ENCODE measurements at regions not wholly inside any gene's neighbourhood (a gene's known extent, or its start where the extent isn't known, plus 50 kb on each side); places are given as distances from the start of the nearest gene placed in this dataset.

DNA sequence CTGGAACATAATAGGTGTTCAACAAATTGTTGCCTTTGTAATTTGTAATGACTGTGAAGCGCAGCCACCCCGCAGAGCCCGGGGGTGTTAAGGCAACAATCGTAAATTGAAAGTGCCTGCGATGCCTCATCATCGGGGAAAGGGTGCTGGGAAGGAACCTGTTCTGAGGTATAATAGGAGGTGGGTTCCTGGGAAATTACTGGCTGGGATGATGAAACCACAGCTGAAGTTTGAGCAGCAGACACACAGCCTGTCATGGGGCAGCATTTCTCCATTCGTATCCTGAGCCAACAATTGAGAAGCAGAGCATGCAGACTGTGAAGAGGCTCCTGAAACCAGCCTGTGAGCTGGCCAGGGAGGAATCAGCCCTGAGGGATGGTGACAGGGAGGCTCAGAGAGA lies 404.0 kb upstream of the MYT1L start:
- no peaks in the 10 kb centered on the region for H3K36me3 ChIP-seq (ENCODE audit: insufficient read depth, low read length)
- no peak for DNase-seq
- intact Hi-C loops (cut with DNase I, micrococcal nuclease) = no loop called here
- no peaks in the 10 kb centered on the region for H3K4me1 ChIP-seq (ENCODE audit: insufficient read depth, low read length)
- no peaks in the 10 kb centered on the region for H3K27me3 ChIP-seq (ENCODE audit: control insufficient read depth in 1 of 2, insufficient read depth in 2 of 2, low read length in 2 of 2)
- ChIA-PET POLR2A (no interaction called here), CTCF (no interaction called here)
- ATAC-seq (ENCODE audit: poor library complexity) = no peak
- Mint-ChIP-seq H3K27me3 (no peaks in the 10 kb centered on the region), H3K36me3 (ENCODE audit: low read depth) (no peaks in the 10 kb centered on the region), H3K4me3 (no peak overlapping the region), H3K27ac (no peak overlapping the region), H3K4me1 (ENCODE audit: low read depth) (no peaks in the 10 kb centered on the region), H3K9me3 (peaks cover 1% of the 10 kb centered on the region)
- no peak overlapping the region for H3K27ac ChIP-seq (ENCODE audit: low read depth in 1 of 2, low read length in 2 of 2)
- TF ChIP-seq, protein P1, sequence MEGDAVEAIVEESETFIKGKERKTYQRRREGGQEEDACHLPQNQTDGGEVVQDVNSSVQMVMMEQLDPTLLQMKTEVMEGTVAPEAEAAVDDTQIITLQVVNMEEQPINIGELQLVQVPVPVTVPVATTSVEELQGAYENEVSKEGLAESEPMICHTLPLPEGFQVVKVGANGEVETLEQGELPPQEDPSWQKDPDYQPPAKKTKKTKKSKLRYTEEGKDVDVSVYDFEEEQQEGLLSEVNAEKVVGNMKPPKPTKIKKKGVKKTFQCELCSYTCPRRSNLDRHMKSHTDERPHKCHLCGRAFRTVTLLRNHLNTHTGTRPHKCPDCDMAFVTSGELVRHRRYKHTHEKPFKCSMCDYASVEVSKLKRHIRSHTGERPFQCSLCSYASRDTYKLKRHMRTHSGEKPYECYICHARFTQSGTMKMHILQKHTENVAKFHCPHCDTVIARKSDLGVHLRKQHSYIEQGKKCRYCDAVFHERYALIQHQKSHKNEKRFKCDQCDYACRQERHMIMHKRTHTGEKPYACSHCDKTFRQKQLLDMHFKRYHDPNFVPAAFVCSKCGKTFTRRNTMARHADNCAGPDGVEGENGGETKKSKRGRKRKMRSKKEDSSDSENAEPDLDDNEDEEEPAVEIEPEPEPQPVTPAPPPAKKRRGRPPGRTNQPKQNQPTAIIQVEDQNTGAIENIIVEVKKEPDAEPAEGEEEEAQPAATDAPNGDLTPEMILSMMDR (IDR thresholded peaks at IDR 0.05) = no peak
- H3K9me3 ChIP-seq (ENCODE audit: control insufficient read depth in 1 of 2, insufficient read depth in 1 of 2, low read length in 2 of 2) = peaks cover 0 to 14% of the 10 kb centered on the region in 2 experiments
- no peak overlapping the region for H3K4me3 ChIP-seq (ENCODE audit: low read length)

GRCh38 chr2:2734308-2734707 lies 403.2 kb upstream of the MYT1L start:
- peaks cover 0 to 14% of the 10 kb centered on the region in 2 experiments for H3K9me3 ChIP-seq (ENCODE audit: control insufficient read depth in 1 of 2, insufficient read depth in 1 of 2, low read length in 2 of 2)
- Mint-ChIP-seq H3K27me3 (no peaks in the 10 kb centered on the region), H3K4me3 (no peak overlapping the region), H3K4me1 (ENCODE audit: low read depth) (no peaks in the 10 kb centered on the region), H3K36me3 (ENCODE audit: low read depth) (no peaks in the 10 kb centered on the region), H3K9me3 (no peaks in the 10 kb centered on the region), H3K27ac (no peak overlapping the region)
- ATAC-seq (ENCODE audit: poor library complexity) = no peak
- ChIA-PET POLR2A (no interaction called here), CTCF (no interaction called here)
- no peak for DNase-seq
- intact Hi-C loops (cut with DNase I, micrococcal nuclease) = no loop called here
- H3K27me3 ChIP-seq (ENCODE audit: control insufficient read depth in 1 of 2, insufficient read depth in 2 of 2, low read length in 2 of 2) = no peaks in the 10 kb centered on the region
- H3K4me3 ChIP-seq (ENCODE audit: low read length) = no peak overlapping the region
- TF ChIP-seq, protein P1 (IDR thresholded peaks at IDR 0.05) = no peak
- no peaks in the 10 kb centered on the region for H3K36me3 ChIP-seq (ENCODE audit: insufficient read depth, low read length)
- H3K4me1 ChIP-seq (ENCODE audit: insufficient read depth, low read length) = no peaks in the 10 kb centered on the region
- no peak overlapping the region for H3K27ac ChIP-seq (ENCODE audit: low read depth in 1 of 2, low read length in 2 of 2)

- ATAC-seq (ENCODE audit: poor library complexity) (no peak), DNase-seq (no peak)
- H3K27ac ChIP-seq (ENCODE audit: low read depth in 1 of 2, low read length in 2 of 2) = no peak overlapping the region
- H3K4me3 ChIP-seq (ENCODE audit: low read length) = no peak overlapping the region
- H3K27ac Mint-ChIP-seq = no peak overlapping the region
- H3K4me3 Mint-ChIP-seq = no peak overlapping the region
- TF ChIP-seq, protein P1 (IDR thresholded peaks at IDR 0.05) = no peak
- ChIA-PET CTCF (no interaction called here), POLR2A (no interaction called here)
- no peaks in the 10 kb centered on the region for H3K27me3 Mint-ChIP-seq
- H3K27me3 ChIP-seq (ENCODE audit: control insufficient read depth in 1 of 2, insufficient read depth in 2 of 2, low read length in 2 of 2) = no peaks in the 10 kb centered on the region
- no peaks in the 10 kb centered on the region for H3K9me3 Mint-ChIP-seq
- intact Hi-C loops (cut with DNase I, micrococcal nuclease) = no loop called here
- no peaks in the 10 kb centered on the region for H3K36me3 Mint-ChIP-seq (ENCODE audit: low read depth)
- H3K4me1 Mint-ChIP-seq (ENCODE audit: low read depth) = no peaks in the 10 kb centered on the region
- no peaks in the 10 kb centered on the region for H3K4me1 ChIP-seq (ENCODE audit: insufficient read depth, low read length)
- peaks cover 0 to 9% of the 10 kb centered on the region in 2 experiments for H3K9me3 ChIP-seq (ENCODE audit: control insufficient read depth in 1 of 2, insufficient read depth in 1 of 2, low read length in 2 of 2)
- H3K36me3 ChIP-seq (ENCODE audit: insufficient read depth, low read length) = no peaks in the 10 kb centered on the region
These were observed 402.7 kb upstream of the MYT1L start for GRCh38 chr2:2733818-2734217.

All from CD4-positive, alpha-beta T cell (primary cell).